ENCODE measurements at regions not wholly inside any gene's neighbourhood (a gene's known extent, or its start where the extent isn't known, plus 50 kb on each side); places are given as distances from the start of the nearest gene placed in this dataset.

- no peaks in the 10 kb centered on the region for H3K36me3 ChIP-seq (ENCODE audit: control insufficient read depth, insufficient read depth, low read length)
- H3K4me3 ChIP-seq (replicated peaks in 1 of 4; ENCODE audit: control extremely low read depth in 1 of 4, insufficient read depth in 1 of 4, low read depth in 3 of 4, low read length in 4 of 4) = no peak overlapping the region
- no peaks in the 10 kb centered on the region for H3K79me2 ChIP-seq (ENCODE audit: control insufficient read depth, insufficient read depth, low read length)
- no peaks in the 10 kb centered on the region for H4K20me1 ChIP-seq (ENCODE audit: control insufficient read depth, extremely low read depth, insufficient read depth, low read length)
- TF ChIP-seq, protein P1, sequence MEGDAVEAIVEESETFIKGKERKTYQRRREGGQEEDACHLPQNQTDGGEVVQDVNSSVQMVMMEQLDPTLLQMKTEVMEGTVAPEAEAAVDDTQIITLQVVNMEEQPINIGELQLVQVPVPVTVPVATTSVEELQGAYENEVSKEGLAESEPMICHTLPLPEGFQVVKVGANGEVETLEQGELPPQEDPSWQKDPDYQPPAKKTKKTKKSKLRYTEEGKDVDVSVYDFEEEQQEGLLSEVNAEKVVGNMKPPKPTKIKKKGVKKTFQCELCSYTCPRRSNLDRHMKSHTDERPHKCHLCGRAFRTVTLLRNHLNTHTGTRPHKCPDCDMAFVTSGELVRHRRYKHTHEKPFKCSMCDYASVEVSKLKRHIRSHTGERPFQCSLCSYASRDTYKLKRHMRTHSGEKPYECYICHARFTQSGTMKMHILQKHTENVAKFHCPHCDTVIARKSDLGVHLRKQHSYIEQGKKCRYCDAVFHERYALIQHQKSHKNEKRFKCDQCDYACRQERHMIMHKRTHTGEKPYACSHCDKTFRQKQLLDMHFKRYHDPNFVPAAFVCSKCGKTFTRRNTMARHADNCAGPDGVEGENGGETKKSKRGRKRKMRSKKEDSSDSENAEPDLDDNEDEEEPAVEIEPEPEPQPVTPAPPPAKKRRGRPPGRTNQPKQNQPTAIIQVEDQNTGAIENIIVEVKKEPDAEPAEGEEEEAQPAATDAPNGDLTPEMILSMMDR (conservative IDR thresholded peaks at IDR 0.05 in 1 of 2, IDR thresholded peaks at IDR 0.05 in 1 of 2; ENCODE audit: low read depth in 1 of 2, low read length in 2 of 2) = no peak
- no peak for TF ChIP-seq EZH2 (IDR thresholded peaks at IDR 0.05; ENCODE audit: low read length, missing control alignments)
- H2AFZ ChIP-seq (ENCODE audit: low read length) = no peak overlapping the region
- no peak for DNase-seq (ENCODE audit: low read depth in 2 of 2)
- H3K27ac ChIP-seq (ENCODE audit: insufficient read depth, low read length) = no peak overlapping the region
- H3K27me3 ChIP-seq (ENCODE audit: control insufficient read depth, insufficient read depth, low read length) = no peaks in the 10 kb centered on the region
- no peaks in the 10 kb centered on the region for H3K9me3 ChIP-seq (ENCODE audit: control insufficient read depth, insufficient read depth, low read depth, low read length)
- H3K9ac ChIP-seq (ENCODE audit: insufficient read depth, low read length) = no peak overlapping the region
- H3K4me2 ChIP-seq (ENCODE audit: extremely low read depth, insufficient read depth, low read length) = no peak overlapping the region
- peaks cover 10% of the 10 kb centered on the region for H3K4me1 ChIP-seq (ENCODE audit: control insufficient read depth, extremely low read depth, insufficient read depth, low read length)
Observed at GRCh38 chr17:72426321-72426720, 305.5 kb downstream of the SOX9 start.

DNA sequence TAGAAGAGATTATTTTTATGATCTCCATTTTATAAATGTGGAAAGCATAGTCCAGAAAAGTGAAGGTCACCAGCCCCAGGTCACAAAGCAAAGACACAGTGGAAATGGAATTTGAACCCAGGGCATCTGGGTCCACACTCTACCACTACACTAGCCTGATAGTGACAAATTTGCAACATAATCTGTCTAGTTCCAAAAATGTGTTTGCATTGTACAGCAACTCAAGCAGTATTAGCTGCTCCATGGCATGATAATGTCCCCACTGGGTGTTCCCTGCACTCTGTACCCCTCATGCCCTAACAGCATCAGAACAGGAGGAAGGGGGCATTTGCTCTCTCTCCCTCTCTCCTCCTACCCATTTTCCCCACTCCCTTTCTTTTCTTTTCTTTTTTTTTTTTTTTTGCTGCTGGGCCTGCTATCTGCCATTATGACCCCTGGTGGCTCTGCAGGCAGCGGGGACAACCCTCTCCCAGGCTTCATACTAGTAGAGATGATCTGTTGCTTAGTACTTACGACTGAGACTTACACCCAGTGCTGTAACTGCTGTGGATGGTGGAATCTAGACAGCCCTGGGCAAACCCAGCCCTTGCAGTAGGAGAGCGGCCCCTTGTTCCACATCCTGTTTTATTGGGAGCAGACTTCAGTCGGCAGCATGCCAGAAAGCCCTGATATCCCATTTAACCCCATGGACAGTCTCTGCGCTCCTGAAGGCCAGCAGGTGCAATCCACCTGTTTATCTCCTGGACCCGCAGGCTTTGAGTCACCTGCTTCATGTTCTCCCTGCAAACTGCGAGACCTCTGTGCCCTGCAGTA, 306.3 kb downstream of the SOX9 start:
- Histone ChIP-seq H4K20me1 (ENCODE audit: control insufficient read depth, extremely low read depth, insufficient read depth, low read length) (no peaks in the 10 kb centered on the region), H3K27ac (ENCODE audit: insufficient read depth, low read length) (no peak overlapping the region), H2AFZ (ENCODE audit: low read length) (no peak overlapping the region), H3K4me1 (ENCODE audit: control insufficient read depth, extremely low read depth, insufficient read depth, low read length) (peaks cover 7% of the 10 kb centered on the region), H3K9ac (ENCODE audit: insufficient read depth, low read length) (no peak overlapping the region), H3K4me3 (replicated peaks in 1 of 4; ENCODE audit: control extremely low read depth in 1 of 4, insufficient read depth in 1 of 4, low read depth in 3 of 4, low read length in 4 of 4) (no peak overlapping the region), H3K4me2 (ENCODE audit: extremely low read depth, insufficient read depth, low read length) (no peak overlapping the region), H3K36me3 (ENCODE audit: control insufficient read depth, insufficient read depth, low read length) (no peaks in the 10 kb centered on the region), H3K27me3 (ENCODE audit: control insufficient read depth, insufficient read depth, low read length) (no peaks in the 10 kb centered on the region), H3K79me2 (ENCODE audit: control insufficient read depth, insufficient read depth, low read length) (no peaks in the 10 kb centered on the region), H3K9me3 (ENCODE audit: control insufficient read depth, insufficient read depth, low read depth, low read length) (no peaks in the 10 kb centered on the region)
- no peak for TF ChIP-seq EZH2 (IDR thresholded peaks at IDR 0.05; ENCODE audit: low read length, missing control alignments)
- TF ChIP-seq, protein P1 (conservative IDR thresholded peaks at IDR 0.05 in 1 of 2, IDR thresholded peaks at IDR 0.05 in 1 of 2; ENCODE audit: low read depth in 1 of 2, low read length in 2 of 2) = no peak
- no peak for DNase-seq (ENCODE audit: low read depth in 2 of 2)

- Histone ChIP-seq H3K9me3 (ENCODE audit: control insufficient read depth, insufficient read depth, low read depth, low read length) (no peaks in the 10 kb centered on the region), H3K27me3 (ENCODE audit: control insufficient read depth, insufficient read depth, low read length) (no peaks in the 10 kb centered on the region), H3K4me2 (ENCODE audit: extremely low read depth, insufficient read depth, low read length) (no peak overlapping the region), H4K20me1 (ENCODE audit: control insufficient read depth, extremely low read depth, insufficient read depth, low read length) (no peaks in the 10 kb centered on the region), H3K9ac (ENCODE audit: insufficient read depth, low read length) (no peak overlapping the region), H3K4me3 (replicated peaks in 1 of 4; ENCODE audit: control extremely low read depth in 1 of 4, insufficient read depth in 1 of 4, low read depth in 3 of 4, low read length in 4 of 4) (no peak overlapping the region), H3K4me1 (ENCODE audit: control insufficient read depth, extremely low read depth, insufficient read depth, low read length) (peaks cover 2% of the 10 kb centered on the region), H3K36me3 (ENCODE audit: control insufficient read depth, insufficient read depth, low read length) (no peaks in the 10 kb centered on the region), H3K79me2 (ENCODE audit: control insufficient read depth, insufficient read depth, low read length) (no peaks in the 10 kb centered on the region), H2AFZ (ENCODE audit: low read length) (no peak overlapping the region), H3K27ac (ENCODE audit: insufficient read depth, low read length) (no peak overlapping the region)
- no peak for DNase-seq (ENCODE audit: low read depth in 2 of 2)
- TF ChIP-seq EZH2 (IDR thresholded peaks at IDR 0.05; ENCODE audit: low read length, missing control alignments) = no peak
- TF ChIP-seq, protein P1 (conservative IDR thresholded peaks at IDR 0.05 in 1 of 2, IDR thresholded peaks at IDR 0.05 in 1 of 2; ENCODE audit: low read depth in 1 of 2, low read length in 2 of 2) = no peak
Observed at GRCh38 chr17:72427761-72428109, 306.9 kb downstream of the SOX9 start.

Data from fibroblast of lung (primary cell).